Memory B cell (primary cell): ENCODE measurements at regions not wholly inside any gene's neighbourhood (a gene's known extent, or its start where the extent isn't known, plus 50 kb on each side); places are given as distances from the start of the nearest gene placed in this dataset.

Source experiments
- ATAC-seq: fragments of 150-1000 bp; cut with Tn5 transposase; 2 replicates; pipeline ENCODE4 v1.10.0; 2021; ENCODE audit warnings: low read depth, mild to moderate bottlenecking, moderate library complexity
- DNase-seq, 2 donors: peaks; one replicate each; pipeline ENCODE4 v3.0.0; 2022; ENCODE audit warnings: low spot score in 2 of 2
- H3K27ac Mint-ChIP-seq: one replicate; pipeline ENCODE4 v1.8.0; 2022; ENCODE audit warnings: mild to moderate bottlenecking, moderate library complexity, mixed read lengths
- H3K27me3 Mint-ChIP-seq: one replicate; pipeline ENCODE4 v1.8.0; 2022; ENCODE audit warnings: mixed read lengths
- H3K36me3 Mint-ChIP-seq: one replicate; pipeline ENCODE4 v1.8.0; 2022; ENCODE audit warnings: mild to moderate bottlenecking, mixed read lengths
- H3K4me1 Mint-ChIP-seq: one replicate; pipeline ENCODE4 v1.8.0; 2022; ENCODE audit warnings: mixed read lengths
- H3K4me3 Mint-ChIP-seq: one replicate; pipeline ENCODE4 v1.8.0; 2022; ENCODE audit warnings: mild to moderate bottlenecking, moderate library complexity, mixed read lengths
- H3K9me3 Mint-ChIP-seq: one replicate; pipeline ENCODE4 v1.8.0; 2022; ENCODE audit warnings: mixed read lengths

GRCh38 chr21:16608209-16608830 lies 878.5 kb downstream of the USP25 start:
- no peak overlapping the region for H3K27ac Mint-ChIP-seq
- no peak for DNase-seq
- no peak overlapping the region for H3K4me3 Mint-ChIP-seq
- H3K27me3 Mint-ChIP-seq, result no peaks in the 10 kb centered on the region
- no peak for ATAC-seq
- peaks cover 3% of the 10 kb centered on the region for H3K9me3 Mint-ChIP-seq
- H3K36me3 Mint-ChIP-seq, result no peaks in the 10 kb centered on the region
- no peaks in the 10 kb centered on the region for H3K4me1 Mint-ChIP-seq

- Mint-ChIP-seq H3K27ac (no peak overlapping the region), H3K36me3 (no peaks in the 10 kb centered on the region), H3K9me3 (peaks cover 7% of the 10 kb centered on the region), H3K4me3 (no peak overlapping the region), H3K4me1 (no peaks in the 10 kb centered on the region), H3K27me3 (no peaks in the 10 kb centered on the region)
- no peak for ATAC-seq
- DNase-seq, result no peak
Measured at GRCh38 chr21:16619281-16619680, 889.5 kb downstream of the USP25 start.

- Mint-ChIP-seq H3K36me3 (no peaks in the 10 kb centered on the region), H3K9me3 (peaks cover 7% of the 10 kb centered on the region), H3K4me1 (no peaks in the 10 kb centered on the region), H3K27me3 (no peaks in the 10 kb centered on the region), H3K4me3 (no peak overlapping the region), H3K27ac (no peak overlapping the region)
- ATAC-seq (no peak), DNase-seq (no peak)
Measured at GRCh38 chr21:16620786-16621320, 891.1 kb downstream of the USP25 start.

DNA sequence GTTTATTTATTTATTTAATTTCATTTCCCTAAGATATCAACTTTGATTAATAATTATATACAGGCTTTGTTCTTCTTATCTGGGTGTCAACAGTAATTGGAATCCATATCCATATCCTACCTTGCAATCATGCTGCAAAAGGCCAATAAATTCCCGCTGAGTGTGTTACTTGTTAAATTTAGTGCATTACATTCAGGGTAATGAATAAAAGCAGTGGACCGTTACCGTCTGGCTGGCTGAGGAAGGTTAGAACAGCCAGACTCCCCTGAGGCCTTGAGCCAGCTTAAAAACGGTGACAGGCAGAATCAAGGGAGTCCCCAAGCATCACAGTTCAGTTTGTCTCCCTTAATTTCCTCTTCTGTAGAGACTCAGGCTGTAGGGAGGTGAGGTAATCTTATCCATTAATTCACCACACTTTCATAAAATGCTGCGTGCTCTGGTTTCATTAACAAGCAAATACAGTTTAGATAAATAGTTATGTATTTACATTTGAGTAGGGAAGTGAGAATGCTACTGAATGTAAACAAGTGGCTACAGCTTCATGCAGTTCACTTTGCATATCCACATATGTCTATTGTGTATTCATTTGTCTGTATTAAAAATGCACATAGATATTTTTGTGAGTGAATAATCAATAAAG lies 888.2 kb upstream of the CXADR start:
- H3K4me1 Mint-ChIP-seq, result no peaks in the 10 kb centered on the region
- H3K36me3 Mint-ChIP-seq, result no peaks in the 10 kb centered on the region
- no peak overlapping the region for H3K4me3 Mint-ChIP-seq
- H3K9me3 Mint-ChIP-seq, result peaks cover 4% of the 10 kb centered on the region
- H3K27me3 Mint-ChIP-seq, result no peaks in the 10 kb centered on the region
- H3K27ac Mint-ChIP-seq, result no peak overlapping the region
- ATAC-seq, result no peak
- no peak for DNase-seq

DNA sequence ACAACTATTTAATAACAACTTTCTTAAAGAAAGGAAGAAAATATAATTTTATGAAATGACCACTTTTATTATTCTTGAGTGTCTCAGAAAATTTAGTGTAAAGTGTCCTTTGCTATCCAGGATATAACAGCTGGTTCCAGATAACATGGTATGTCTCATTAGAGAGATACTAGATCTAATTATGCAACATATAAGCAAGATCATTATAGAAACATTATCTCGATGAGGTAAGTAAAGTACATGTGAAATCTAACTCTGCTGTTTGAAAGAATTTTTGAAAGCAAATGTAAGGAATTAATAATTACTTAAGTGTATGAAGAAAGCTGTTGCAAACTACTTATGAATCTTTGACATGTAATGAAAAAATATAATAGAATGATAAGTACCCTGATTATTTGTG lies 887.4 kb upstream of the CXADR start:
- Mint-ChIP-seq H3K27me3 (no peaks in the 10 kb centered on the region), H3K27ac (no peak overlapping the region), H3K4me3 (no peak overlapping the region), H3K4me1 (no peaks in the 10 kb centered on the region), H3K9me3 (peaks cover 2% of the 10 kb centered on the region), H3K36me3 (no peaks in the 10 kb centered on the region)
- no peak for DNase-seq
- no peak for ATAC-seq

DNA sequence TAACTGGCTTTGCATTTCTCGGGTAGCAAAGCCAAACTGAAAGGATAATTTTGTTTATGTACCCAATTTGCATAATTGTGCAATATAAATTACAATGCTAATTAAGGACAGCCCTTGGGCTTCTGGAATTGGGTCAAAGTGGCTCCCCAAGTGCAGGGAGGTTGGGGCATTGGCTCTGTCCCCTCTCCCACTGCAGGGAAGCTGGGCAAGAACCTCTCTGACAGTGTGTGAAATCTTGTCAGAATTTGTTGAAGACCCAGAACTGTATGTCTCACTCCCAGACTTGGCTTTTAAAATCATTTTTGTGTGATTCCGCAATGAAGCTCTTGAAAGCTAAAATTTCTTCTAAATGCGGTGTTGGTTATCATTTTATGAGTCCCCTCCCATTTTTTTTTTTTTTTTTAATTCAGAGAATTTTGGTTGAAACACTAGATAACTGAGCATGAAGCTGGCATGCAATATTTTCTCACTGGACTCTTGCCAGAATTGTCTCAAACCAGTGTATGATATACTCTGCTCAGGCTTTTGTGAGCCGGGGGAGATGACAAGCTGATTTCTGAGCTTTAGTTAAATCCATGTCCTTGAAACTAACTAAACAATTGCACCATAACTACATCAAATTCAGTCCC lies 878.9 kb upstream of the CXADR start:
- Mint-ChIP-seq H3K4me3 (no peak overlapping the region), H3K9me3 (no peaks in the 10 kb centered on the region)

GRCh38 chr21:16634515-16634914 lies 878.3 kb upstream of the CXADR start:
- no peak overlapping the region for H3K27ac Mint-ChIP-seq
- no peaks in the 10 kb centered on the region for H3K27me3 Mint-ChIP-seq
- H3K4me3 Mint-ChIP-seq, result no peak overlapping the region
- no peaks in the 10 kb centered on the region for H3K36me3 Mint-ChIP-seq
- DNase-seq (no peak), ATAC-seq (no peak)
- no peaks in the 10 kb centered on the region for H3K4me1 Mint-ChIP-seq
- H3K9me3 Mint-ChIP-seq, result no peaks in the 10 kb centered on the region

More for the DNA sequence above, 878.9 kb upstream of the CXADR start:
- H3K36me3 Mint-ChIP-seq, result no peaks in the 10 kb centered on the region
- no peak for DNase-seq
- no peak for ATAC-seq
- no peaks in the 10 kb centered on the region for H3K4me1 Mint-ChIP-seq
- no peak overlapping the region for H3K27ac Mint-ChIP-seq
- H3K27me3 Mint-ChIP-seq, result no peaks in the 10 kb centered on the region

DNA sequence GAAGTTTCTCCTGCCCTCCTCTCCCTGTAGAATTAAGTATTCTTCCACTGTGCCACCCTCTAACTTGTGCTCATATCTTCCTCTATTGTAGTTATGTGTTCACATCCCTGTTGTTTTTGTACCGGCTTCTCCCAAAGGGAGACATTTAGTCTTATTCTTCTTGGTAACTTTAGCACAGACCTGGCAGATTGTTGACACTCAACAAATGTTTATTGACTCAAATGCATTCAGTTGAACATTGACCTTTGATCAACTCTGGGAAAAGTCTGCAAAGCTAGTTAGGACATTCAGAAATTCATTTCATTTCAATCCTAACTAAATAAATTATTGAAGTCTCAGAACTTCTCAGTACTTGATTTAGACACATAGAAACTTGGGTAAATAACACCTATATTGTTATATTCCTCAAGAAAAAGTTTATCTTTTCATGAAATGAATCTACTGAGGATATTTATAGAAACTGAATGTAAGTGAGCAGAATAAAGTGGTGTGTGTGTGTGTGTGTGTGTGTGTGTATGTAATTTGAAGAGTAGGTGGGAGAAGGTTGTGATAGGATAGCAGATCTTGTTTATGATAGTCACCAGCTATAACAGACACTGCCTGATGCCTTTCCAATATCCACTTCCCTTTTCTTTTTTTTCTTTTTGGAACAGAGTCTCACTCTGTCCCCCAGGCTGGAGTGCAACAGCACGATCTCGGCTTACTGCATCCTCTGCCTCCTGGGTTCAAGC lies 872.4 kb upstream of the CXADR start:
- H3K4me3 Mint-ChIP-seq, result no peak overlapping the region

DNA sequence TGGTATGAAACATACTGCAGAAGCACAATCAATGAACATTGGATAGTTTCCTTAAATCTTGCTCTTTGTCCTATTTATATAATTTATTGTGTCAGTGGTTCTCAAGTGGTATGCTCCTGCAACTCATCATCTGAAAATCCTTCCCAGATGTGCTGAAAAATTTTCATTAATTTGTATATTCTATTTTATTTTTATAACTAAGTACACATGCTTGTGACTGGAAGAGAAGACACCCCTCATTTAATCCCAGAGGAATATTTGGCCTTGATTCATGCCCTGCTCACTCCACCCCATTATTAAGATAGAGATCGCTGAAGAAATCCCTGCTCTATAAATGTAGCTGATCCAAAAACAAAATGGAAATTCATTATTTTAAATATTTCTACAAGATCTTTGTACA lies 870.5 kb upstream of the CXADR start:
- Mint-ChIP-seq H3K4me1 (no peaks in the 10 kb centered on the region), H3K9me3 (peaks cover 2% of the 10 kb centered on the region), H3K36me3 (no peaks in the 10 kb centered on the region), H3K27ac (no peak overlapping the region), H3K27me3 (no peaks in the 10 kb centered on the region), H3K4me3 (no peak overlapping the region)
- DNase-seq, result no peak
- ATAC-seq, result no peak

More for the DNA sequence above, 872.4 kb upstream of the CXADR start:
- DNase-seq, result no peak
- Mint-ChIP-seq H3K9me3 (peaks cover 1% of the 10 kb centered on the region), H3K27ac (no peak overlapping the region), H3K4me1 (no peaks in the 10 kb centered on the region), H3K36me3 (no peaks in the 10 kb centered on the region), H3K27me3 (no peaks in the 10 kb centered on the region)
- ATAC-seq, result no peak

DNA sequence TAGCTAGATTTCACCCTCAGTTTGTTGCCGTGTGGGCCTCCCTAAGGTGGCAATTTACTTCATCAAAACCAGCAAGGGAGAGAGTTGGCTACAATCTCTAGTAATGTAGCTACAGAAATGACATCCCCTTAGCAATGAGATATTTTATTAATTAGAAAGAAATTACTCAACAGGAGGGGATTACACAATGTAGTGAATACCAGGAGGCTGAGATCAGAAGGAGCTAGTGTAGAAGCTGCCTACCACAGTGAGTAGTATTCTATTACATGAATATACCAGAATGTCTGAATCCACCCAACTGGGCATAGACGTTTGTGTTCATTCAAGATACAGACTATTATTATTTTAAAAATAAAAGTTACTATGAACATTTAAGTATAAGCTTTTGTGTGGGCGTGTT lies 868.2 kb upstream of the CXADR start:
- peaks cover 3% of the 10 kb centered on the region for H3K9me3 Mint-ChIP-seq
- DNase-seq (no peak), ATAC-seq (no peak)
- no peak overlapping the region for H3K4me3 Mint-ChIP-seq
- H3K36me3 Mint-ChIP-seq, result no peaks in the 10 kb centered on the region
- H3K27ac Mint-ChIP-seq, result no peak overlapping the region
- H3K27me3 Mint-ChIP-seq, result no peaks in the 10 kb centered on the region
- H3K4me1 Mint-ChIP-seq, result no peaks in the 10 kb centered on the region

DNA sequence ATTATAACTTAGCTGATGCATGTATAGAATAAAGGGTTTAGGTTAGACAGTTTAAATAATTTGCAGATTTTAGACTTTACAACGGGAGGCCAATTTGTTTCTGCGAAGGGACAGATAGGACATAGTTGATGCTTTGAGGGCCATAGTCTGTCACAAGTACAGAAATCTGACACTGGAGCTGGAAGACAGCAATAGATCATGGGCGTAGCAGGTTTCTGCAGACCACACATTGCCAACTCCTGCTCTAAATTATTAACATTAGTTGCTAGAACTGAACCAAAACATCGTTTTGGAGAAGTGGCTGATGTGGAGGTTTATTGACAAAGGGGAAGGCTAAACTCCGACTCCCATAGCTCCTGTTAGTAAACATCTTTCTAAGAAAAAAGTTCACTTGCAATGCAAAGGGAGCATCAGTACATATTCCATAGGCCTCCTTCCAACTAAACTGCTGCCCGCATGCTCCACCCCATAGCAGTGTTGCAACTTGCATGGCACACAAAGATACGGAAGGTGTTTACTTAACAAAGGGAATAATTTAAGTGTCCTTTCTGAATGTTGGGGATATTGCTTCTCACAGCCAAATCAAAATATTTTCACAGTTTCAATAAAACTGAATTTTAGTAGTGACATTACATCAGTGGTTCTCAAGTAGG lies 862.0 kb upstream of the CXADR start:
- Mint-ChIP-seq H3K27ac (no peak overlapping the region), H3K27me3 (no peaks in the 10 kb centered on the region), H3K9me3 (peaks cover 3% of the 10 kb centered on the region), H3K4me3 (no peak overlapping the region), H3K36me3 (no peaks in the 10 kb centered on the region), H3K4me1 (no peaks in the 10 kb centered on the region)
- ATAC-seq (no peak), DNase-seq (no peak)

DNA sequence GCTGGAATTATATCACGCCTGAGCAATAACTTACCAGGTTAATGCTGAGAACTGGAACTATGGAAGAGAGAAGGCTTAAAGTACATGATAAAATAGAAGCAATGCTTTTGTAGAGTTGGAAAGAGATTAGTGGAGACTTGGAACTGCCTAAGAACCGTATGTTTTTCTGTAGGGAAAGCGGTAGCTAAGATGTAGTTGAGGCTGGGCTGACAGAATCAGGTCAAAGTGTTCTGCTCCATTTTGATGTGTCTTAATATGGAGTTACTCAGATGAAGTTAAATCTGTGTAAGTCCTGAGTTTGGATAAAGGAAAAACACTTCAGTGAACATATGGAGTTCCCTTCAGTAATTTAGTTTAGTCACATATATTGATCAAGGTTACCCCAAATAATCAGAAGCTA lies 860.9 kb upstream of the CXADR start:
- Mint-ChIP-seq H3K4me1 (no peaks in the 10 kb centered on the region), H3K27me3 (no peaks in the 10 kb centered on the region), H3K9me3 (peaks cover 3% of the 10 kb centered on the region), H3K27ac (no peak overlapping the region), H3K4me3 (no peak overlapping the region), H3K36me3 (no peaks in the 10 kb centered on the region)
- DNase-seq, result no peak
- no peak for ATAC-seq

DNA sequence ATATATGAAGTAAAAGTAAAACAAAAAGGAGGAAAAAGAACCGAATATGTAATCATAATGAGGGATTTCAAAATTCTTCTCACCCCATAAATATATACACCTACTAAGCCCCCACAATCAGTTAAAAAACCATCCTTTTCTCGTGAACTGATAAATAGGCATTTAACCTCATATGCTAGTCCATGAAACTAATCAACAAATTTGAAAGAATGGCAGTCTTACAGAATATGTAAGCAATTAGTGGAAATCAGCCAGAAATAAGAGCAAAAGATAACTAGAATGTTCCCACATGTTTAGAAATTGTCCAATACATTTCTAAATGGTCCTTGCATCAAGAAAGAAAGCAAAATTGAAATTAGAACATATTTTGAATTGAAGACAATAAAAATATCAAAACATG lies 849.4 kb upstream of the CXADR start:
- Mint-ChIP-seq H3K4me1 (no peaks in the 10 kb centered on the region), H3K27ac (no peak overlapping the region), H3K4me3 (no peak overlapping the region), H3K27me3 (no peaks in the 10 kb centered on the region), H3K9me3 (peaks cover 4% of the 10 kb centered on the region), H3K36me3 (no peaks in the 10 kb centered on the region)
- DNase-seq, result no peak
- ATAC-seq, result no peak

DNA sequence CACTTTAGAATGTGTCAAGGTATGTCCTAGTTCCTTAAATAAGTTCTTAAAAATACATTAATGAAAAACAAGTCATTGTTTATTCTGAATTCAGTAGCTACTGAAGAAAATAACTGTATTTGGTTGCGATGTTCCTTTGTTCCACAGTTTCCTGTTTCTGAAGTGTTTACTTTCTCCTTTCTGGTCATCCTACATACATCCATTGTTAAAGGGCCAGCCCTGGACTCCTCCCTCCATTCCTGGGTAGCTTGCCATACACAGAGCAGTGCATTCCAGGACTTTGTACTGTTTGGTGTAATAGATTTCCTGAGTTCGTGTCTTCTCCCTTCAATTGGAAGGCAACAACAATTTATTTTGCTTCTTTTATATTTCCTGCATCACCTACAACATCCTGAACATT lies 845.4 kb upstream of the CXADR start:
- no peak for ATAC-seq
- no peak for DNase-seq
- Mint-ChIP-seq H3K36me3 (no peaks in the 10 kb centered on the region), H3K27ac (no peak overlapping the region), H3K4me3 (no peak overlapping the region), H3K27me3 (no peaks in the 10 kb centered on the region), H3K4me1 (no peaks in the 10 kb centered on the region), H3K9me3 (peaks cover 2% of the 10 kb centered on the region)
